AG09319 (cell line): ENCODE measurements at regions not wholly inside any gene's neighbourhood (a gene's known extent, or its start where the extent isn't known, plus 50 kb on each side); places are given as distances from the start of the nearest gene placed in this dataset.
"Not testable (repeated sequence)": the region's sequence is repeated elsewhere in the genome, so short reads cannot be mapped to it uniquely, and the experiment has no call there.

Source experiments
- DNase-seq: peaks from one replicate; pipeline ENCODE4 v3.0.0-alpha.2; 2010; ENCODE audit warnings: low read depth; ENCODE audit errors: extremely low read depth
- TF ChIP-seq, protein P1 (sequence below): IDR thresholded peaks from 2 replicates; pipeline ENCODE4 v1.5.1; 2011; ENCODE audit warnings: low read depth, mild to moderate bottlenecking, inconsistent platforms, low read length, moderate library complexity

DNA sequence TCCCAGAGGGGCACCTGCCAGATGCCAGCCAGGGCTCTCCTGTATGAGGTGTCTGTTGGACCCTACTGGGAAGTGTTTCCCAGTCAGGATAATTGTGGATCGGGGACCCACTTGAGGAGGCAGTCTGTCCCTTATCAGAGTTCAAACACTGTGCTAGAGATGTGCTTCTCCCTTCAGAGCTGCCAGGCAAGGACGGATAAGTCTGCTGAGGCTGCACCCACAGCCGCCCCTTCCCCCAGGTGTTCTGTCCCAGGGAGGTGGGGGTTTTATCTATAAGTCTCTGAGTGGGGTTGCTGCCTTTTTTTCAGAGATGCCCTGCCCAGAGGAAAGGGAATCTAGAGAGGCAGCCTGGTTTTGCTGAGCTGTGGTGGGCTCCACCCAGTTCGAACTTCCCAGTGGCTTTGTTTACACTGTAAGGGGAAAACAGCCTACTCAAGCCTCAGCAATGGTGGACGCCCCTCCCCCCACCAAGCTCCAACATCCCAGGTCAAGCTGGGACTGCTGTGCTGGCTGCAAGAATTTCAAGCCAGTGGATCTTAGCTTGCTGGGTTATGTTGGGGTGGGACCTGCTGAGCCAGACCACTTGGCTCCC lies 324.0 kb upstream of the SETBP1 start:
- TF ChIP-seq, protein P1, sequence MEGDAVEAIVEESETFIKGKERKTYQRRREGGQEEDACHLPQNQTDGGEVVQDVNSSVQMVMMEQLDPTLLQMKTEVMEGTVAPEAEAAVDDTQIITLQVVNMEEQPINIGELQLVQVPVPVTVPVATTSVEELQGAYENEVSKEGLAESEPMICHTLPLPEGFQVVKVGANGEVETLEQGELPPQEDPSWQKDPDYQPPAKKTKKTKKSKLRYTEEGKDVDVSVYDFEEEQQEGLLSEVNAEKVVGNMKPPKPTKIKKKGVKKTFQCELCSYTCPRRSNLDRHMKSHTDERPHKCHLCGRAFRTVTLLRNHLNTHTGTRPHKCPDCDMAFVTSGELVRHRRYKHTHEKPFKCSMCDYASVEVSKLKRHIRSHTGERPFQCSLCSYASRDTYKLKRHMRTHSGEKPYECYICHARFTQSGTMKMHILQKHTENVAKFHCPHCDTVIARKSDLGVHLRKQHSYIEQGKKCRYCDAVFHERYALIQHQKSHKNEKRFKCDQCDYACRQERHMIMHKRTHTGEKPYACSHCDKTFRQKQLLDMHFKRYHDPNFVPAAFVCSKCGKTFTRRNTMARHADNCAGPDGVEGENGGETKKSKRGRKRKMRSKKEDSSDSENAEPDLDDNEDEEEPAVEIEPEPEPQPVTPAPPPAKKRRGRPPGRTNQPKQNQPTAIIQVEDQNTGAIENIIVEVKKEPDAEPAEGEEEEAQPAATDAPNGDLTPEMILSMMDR: no peak
- DNase-seq: no peak

DNA sequence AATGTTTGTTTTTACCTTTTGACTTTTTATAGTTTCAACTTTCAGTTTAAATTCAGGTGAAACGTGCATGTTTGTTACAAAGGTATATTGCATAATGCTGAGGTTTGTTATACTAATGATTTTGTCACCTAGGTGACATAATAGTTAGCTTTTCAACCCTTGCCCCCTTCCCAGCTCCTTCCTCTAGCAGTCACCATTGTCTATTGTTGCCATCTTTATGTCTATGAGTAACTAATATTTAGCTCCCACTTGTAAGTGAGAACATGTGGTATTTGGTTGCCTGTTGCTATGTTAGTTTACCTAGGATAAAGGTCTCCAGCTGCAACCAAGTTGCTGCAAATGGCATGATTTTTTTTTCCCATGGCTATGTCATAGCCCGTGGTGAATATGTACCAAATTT lies 322.3 kb upstream of the SETBP1 start:
- TF ChIP-seq, protein P1: no peak
- no peak for DNase-seq

DNA sequence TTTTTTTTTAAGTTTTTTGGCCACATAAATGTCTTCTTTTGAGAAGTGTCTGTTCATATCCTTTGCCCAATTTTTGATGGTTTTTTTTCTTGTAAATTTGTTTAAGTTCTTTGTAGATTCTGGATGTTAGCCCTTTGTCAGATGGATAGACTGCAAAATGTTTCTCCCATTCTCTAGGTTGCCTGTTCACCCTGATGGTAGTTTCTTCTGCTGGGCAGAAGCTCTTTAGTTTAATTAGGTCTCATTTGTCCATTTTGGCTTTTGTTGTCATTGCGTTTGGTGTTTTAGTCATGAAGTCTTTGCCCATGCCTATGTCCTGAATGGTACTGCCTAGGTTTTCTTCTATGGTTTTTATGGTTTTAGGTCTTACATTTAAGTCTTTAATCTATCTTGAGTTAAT lies 320.9 kb upstream of the SETBP1 start:
- not testable (repeated sequence) for DNase-seq

GRCh38 chr18:44362213-44362612 lies 318.5 kb upstream of the SETBP1 start:
- DNase-seq: not testable (repeated sequence)

GRCh38 chr18:44370861-44371260 lies 309.8 kb upstream of the SETBP1 start:
- TF ChIP-seq, protein P1: no peak
- DNase-seq: no peak

- DNase-seq: no peak
- TF ChIP-seq, protein P1: no peak
Observed at GRCh38 chr18:44374966-44375365, 305.7 kb upstream of the SETBP1 start.

DNA sequence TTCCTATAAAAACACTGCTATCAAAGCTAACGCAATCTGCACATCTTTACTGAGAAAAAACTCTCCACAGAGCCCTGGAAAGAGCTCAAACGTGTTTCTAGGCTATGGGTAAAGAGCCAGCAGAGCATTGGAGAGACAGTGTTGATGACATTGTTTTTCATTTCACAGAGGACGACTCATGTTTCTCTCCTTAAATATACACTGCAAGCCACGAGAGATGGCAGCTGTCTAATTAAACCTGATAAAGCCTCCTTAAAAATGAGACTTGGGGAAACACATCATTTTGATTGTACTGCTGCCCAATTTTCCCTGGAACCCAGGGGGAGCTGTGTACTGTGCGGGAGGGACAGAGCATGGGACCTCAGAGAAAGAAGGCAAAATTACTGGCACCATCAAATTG lies 294.3 kb upstream of the SETBP1 start:
- DNase-seq: no peak
- TF ChIP-seq, protein P1: no peak; the same call in 1 of the 2 replicates

- TF ChIP-seq, protein P1: no peak
- no peak for DNase-seq
Observed at GRCh38 chr18:44388329-44388728, 292.4 kb upstream of the SETBP1 start.

DNA sequence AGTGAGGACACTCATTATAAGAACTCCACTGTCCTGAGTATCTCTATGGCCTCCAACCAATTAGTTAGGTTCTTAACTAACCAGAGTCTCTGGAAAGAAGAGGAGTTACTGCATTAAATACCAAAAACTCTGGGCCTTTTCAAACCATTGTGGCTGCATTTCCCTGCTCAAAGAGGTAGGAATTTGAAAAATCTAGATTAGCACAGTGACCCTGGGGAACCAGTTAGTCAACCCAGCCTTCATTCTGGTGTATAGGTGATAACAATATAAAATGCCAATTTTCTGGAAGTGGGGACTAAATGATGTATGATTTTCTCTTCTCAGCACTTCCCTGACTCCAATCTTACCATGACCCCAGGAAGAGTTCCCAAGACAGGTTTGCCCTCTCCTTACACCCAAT lies 287.8 kb upstream of the SETBP1 start:
- TF ChIP-seq, protein P1: no peak
- DNase-seq: no peak
